Activated CD4-positive, alpha-beta T cell treated with anti-CD3 and anti-CD28 coated beads, Interleukin-2, amount 50 U/mL, for 24 hours (primary cell): ENCODE measurements at regions not wholly inside any gene's neighbourhood (a gene's known extent, or its start where the extent isn't known, plus 50 kb on each side); places are given as distances from the start of the nearest gene placed in this dataset.
"Not testable (repeated sequence)": the region's sequence is repeated elsewhere in the genome, so short reads cannot be mapped to it uniquely, and the experiment has no call there.

Source experiments
- DNase-seq, 2 donors: peaks; one replicate each; pipeline ENCODE4 v3.0.0-alpha.2; 2020; ENCODE audit warnings: low read depth in 1 of 2, low spot score in 1 of 2

- DNase-seq, result no peak
These were observed 232.1 kb upstream of the TRIB2 start for GRCh38 chr2:12484536-12485115.

GRCh38 chr2:12486205-12487118, 230.3 kb upstream of the TRIB2 start:
- DNase-seq, result no peak

- DNase-seq, result no peak
These were observed 229.3 kb upstream of the TRIB2 start for GRCh38 chr2:12487253-12488004.

GRCh38 chr2:12488352-12489318, 228.1 kb upstream of the TRIB2 start:
- no peak for DNase-seq

- DNase-seq, result no peak
These were observed 226.1 kb upstream of the TRIB2 start for GRCh38 chr2:12490641-12491040.

GRCh38 chr2:12492360-12492759, 224.4 kb upstream of the TRIB2 start:
- not testable (repeated sequence) for DNase-seq

GRCh38 chr2:12493031-12493513, 223.7 kb upstream of the TRIB2 start:
- DNase-seq, result peak in 1 of 2 donors; percentile 44

GRCh38 chr2:12495247-12495868, 221.4 kb upstream of the TRIB2 start:
- no peak for DNase-seq

- no peak for DNase-seq
These were observed 218.4 kb upstream of the TRIB2 start for GRCh38 chr2:12498286-12498685.

GRCh38 chr2:12498704-12499103, 218.0 kb upstream of the TRIB2 start:
- DNase-seq, result no peak

- no peak for DNase-seq
These were observed 215.8 kb upstream of the TRIB2 start for GRCh38 chr2:12500899-12501298.

GRCh38 chr2:12501469-12502158, 215.1 kb upstream of the TRIB2 start:
- peak in 1 of 2 donors; percentile 70 for DNase-seq

- DNase-seq, result peak in 1 of 2 donors; percentile 61
These were observed 214.0 kb upstream of the TRIB2 start for GRCh38 chr2:12502759-12503158.

GRCh38 chr2:12504443-12504842, 212.3 kb upstream of the TRIB2 start:
- DNase-seq, result peak in 1 of 2 donors; percentile 54

GRCh38 chr2:12506846-12507245, 209.9 kb upstream of the TRIB2 start:
- DNase-seq, result no peak

GRCh38 chr2:12507295-12507694, 209.4 kb upstream of the TRIB2 start:
- DNase-seq, result peak; percentile 62 to 77

- DNase-seq, result no peak
These were observed 206.7 kb upstream of the TRIB2 start for GRCh38 chr2:12510070-12510469.

- no peak for DNase-seq
These were observed 203.4 kb upstream of the TRIB2 start for GRCh38 chr2:12513339-12513738.

GRCh38 chr2:12514168-12514567, 202.6 kb upstream of the TRIB2 start:
- no peak for DNase-seq
